GM12878 (cell line): ENCODE measurements at regions not wholly inside any gene's neighbourhood (a gene's known extent, or its start where the extent isn't known, plus 50 kb on each side); places are given as distances from the start of the nearest gene placed in this dataset.

ENCODE experiments used
- ATAC-seq: fragments of 200-7000 bp; cut with Tn5 transposase; 3 replicates; pipeline ENCODE4 v1.9.1; 2020; ENCODE audit warnings: mild to moderate bottlenecking, moderate library complexity
- BruUV-seq: library from RNA; stranded (reverse); fragments of 400-500 nt; replicated peaks from 2 replicates; lab custom pipeline; 2021; lab: Mats Ljungman, UMichigan
- CTCF ChIA-PET: fragments of 300-600 bp; sonication (Branson Sonifier 250); formaldehyde crosslinking; extraction: SDS; loops from one replicate; lab custom pipeline; 2021; ENCODE audit warnings: inconsistent platforms; lab: Yijun Ruan, JAX
- POLR2A ChIA-PET: fragments of 350-600 bp; formaldehyde crosslinking; extraction: SDS; loops from one replicate; lab custom pipeline; 2021; ENCODE audit warnings: inconsistent platforms; lab: Charles Lee
- RAD21 ChIA-PET: fragments of 300-600 bp; sonication (Branson Sonifier 250); formaldehyde crosslinking; loops from one replicate; lab custom pipeline; 2023; ENCODE audit warnings: antibody characterized with exemption; ENCODE audit not compliant: unreplicated experiment; lab: Charles Lee
- SMC1A ChIA-PET: fragments of 300-600 bp; sonication (Branson Sonifier 250); formaldehyde crosslinking; loops from one replicate; lab custom pipeline; 2023; ENCODE audit not compliant: unreplicated experiment, uncharacterized antibody; lab: Charles Lee
- DNase-seq: peaks from one replicate; pipeline ENCODE4 v3.0.0-alpha.2; 2011; ENCODE audit warnings: low read depth, low spot score
- FAIRE-seq: peaks from 3 replicates; lab custom pipeline; 2011; peaks lifted over from hg19 to GRCh38; lab: Jason Lieb, UNC
- H2AFZ ChIP-seq: 2 replicates; pipeline ENCODE4 v1.6.0; 2011; ENCODE audit warnings: low read depth, low read length, control low read depth; ENCODE audit not compliant: control insufficient read depth
- H3K27ac ChIP-seq: 2 replicates; pipeline ENCODE4 v1.5.1; 2011; ENCODE audit warnings: control low read depth; ENCODE audit not compliant: control insufficient read depth, insufficient read depth
- H3K27me3 ChIP-seq, 2 experiments: replicated peaks in 1 of 2; 2 replicates each; pipeline versions ENCODE4 v1.6.0 to v1.6.1; 2011; ENCODE audit warnings: low read length in 1 of 2; ENCODE audit not compliant: control insufficient read depth in 2 of 2, insufficient read depth in 2 of 2
- H3K36me3 ChIP-seq, 2 experiments: 2 replicates each; pipeline ENCODE4 v1.5.1; 2011; ENCODE audit warnings: low read length in 1 of 2; ENCODE audit not compliant: control insufficient read depth in 2 of 2, insufficient read depth in 2 of 2
- H3K4me1 ChIP-seq: 2 replicates; pipeline ENCODE4 v1.6.1; 2011; ENCODE audit warnings: mild to moderate bottlenecking, low read length, moderate library complexity, mixed read lengths; ENCODE audit not compliant: control insufficient read depth, insufficient read depth
- H3K4me2 ChIP-seq: 2 replicates; pipeline ENCODE4 v1.6.0; 2011; ENCODE audit warnings: control low read depth; ENCODE audit not compliant: control insufficient read depth, insufficient read depth
- H3K4me3 ChIP-seq: fragments of 200-600 bp; sonication (generic); 2 replicates; pipeline ENCODE4 v1.5.1; 2016
- H3K79me2 ChIP-seq: 2 replicates; pipeline ENCODE4 v1.6.0; 2011; ENCODE audit warnings: low read length; ENCODE audit not compliant: control insufficient read depth, insufficient read depth
- H3K9ac ChIP-seq: 2 replicates; pipeline ENCODE4 v1.8.0; 2011; ENCODE audit warnings: low read length, control low read depth, mixed read lengths; ENCODE audit not compliant: control insufficient read depth, insufficient read depth
- H3K9me3 ChIP-seq: replicated peaks from 3 replicates; pipeline ENCODE4 v1.5.1; 2011; ENCODE audit warnings: mild to moderate bottlenecking, low read length; ENCODE audit not compliant: control insufficient read depth, insufficient read depth
- H4K20me1 ChIP-seq: 2 replicates; pipeline ENCODE4 v1.6.0; 2011; ENCODE audit not compliant: control insufficient read depth, insufficient read depth
- CHD1 ChIP-seq: IDR thresholded peaks from 2 replicates; pipeline ENCODE4 v1.6.1; 2012; ENCODE audit warnings: low read depth, low read length, improper control_type of control experiment
- RBBP5 ChIP-seq: fragments of 200-600 bp; sonication (generic); conservative IDR thresholded peaks from 2 replicates; pipeline ENCODE4 v1.6.1; 2016
- SUPT20H ChIP-seq: IDR thresholded peaks from 2 replicates; pipeline ENCODE4 v1.6.1; 2011; ENCODE audit warnings: low read depth, mild to moderate bottlenecking, low read length, moderate library complexity, borderline replicate concordance; ENCODE audit not compliant: control insufficient read depth
- USF2 ChIP-seq: IDR thresholded peaks from 2 replicates; pipeline ENCODE4 v1.6.1; 2011; ENCODE audit warnings: low read depth, low read length, improper control_type of control experiment, borderline replicate concordance
- YY1 ChIP-seq: IDR thresholded peaks from 2 replicates; pipeline ENCODE4 v1.6.1; 2011; ENCODE audit warnings: low read depth, mild to moderate bottlenecking, low read length
- WGBS: methylation state at CpG from one replicate; pipeline ENCODE4 v1.1.6; 2016; ENCODE audit warnings: low lambda C conversion rate; ENCODE audit not compliant: insufficient replicate concordance, insufficient coverage; ENCODE audit errors: missing lambda C conversion rate; 5-methylcytosine and 5-hydroxymethylcytosine counted together
- in situ Hi-C: fragments of 300-500 bp; cut with MboI; formaldehyde crosslinking; loops from 9 replicates; pipeline ENCODE4 v1.14.3; 2018; ENCODE audit warnings: mixed read lengths
- intact Hi-C: fragments of 100-400 bp; cut with micrococcal nuclease; formaldehyde crosslinking; loops from one replicate; pipeline ENCODE4 v1.14.2; 2022; ENCODE audit not compliant: unreplicated experiment

GRCh38 chr9:85147046-85147640 is 477.6 kb downstream of the NTRK2 start:
- no peak overlapping the region for H3K4me2 ChIP-seq
- no peak overlapping the region for H2AFZ ChIP-seq
- no peaks in the 10 kb centered on the region; the same call in 2 of the 3 replicates for H3K9me3 ChIP-seq
- intact Hi-C loops, result loop anchor here (10.0 kb wide), 2 partner anchors 192 to 452 kb away; no protein-coding TSS in a partner anchor
- no peak for ATAC-seq
- CTCF ChIA-PET, result interaction anchor here (1.5 kb wide), 1 partner anchor 750 kb away, joined by 5 read pairs; no protein-coding TSS in a partner anchor
- TF ChIP-seq RBBP5 (no peak), USF2 (no peak), CHD1 (no peak), YY1 (no peak), SUPT20H (no peak)
- H3K27ac ChIP-seq, result no peak overlapping the region
- no peak overlapping the region for H3K4me3 ChIP-seq
- in situ Hi-C loops, result loop anchor here (10.0 kb wide), 1 partner anchor 452 kb away; no protein-coding TSS in a partner anchor
- H3K36me3 ChIP-seq, result no peaks in the 10 kb centered on the region
- H3K79me2 ChIP-seq, result no peaks in the 10 kb centered on the region
- peaks cover 0 to 3% of the 10 kb centered on the region in 2 experiments; a peak in 1 of 4 replicates for H3K27me3 ChIP-seq
- H4K20me1 ChIP-seq, result no peaks in the 10 kb centered on the region
- 9% methylated on average over 4 of the region's 4 CpGs for WGBS
- no peak for FAIRE-seq
- POLR2A ChIA-PET, result no interaction called here
- no peak overlapping the region for H3K9ac ChIP-seq
- no peaks in the 10 kb centered on the region for H3K4me1 ChIP-seq
- no peak for DNase-seq
- BruUV-seq, result no TSS peak
- RAD21 ChIA-PET, result interaction anchor here (1.3 kb wide), 1 partner anchor 14 kb away, joined by 3 read pairs; no protein-coding TSS in a partner anchor
- SMC1A ChIA-PET, result no interaction called here
